H9 (cell line): ENCODE measurements at regions not wholly inside any gene's neighbourhood (a gene's known extent, or its start where the extent isn't known, plus 50 kb on each side); places are given as distances from the start of the nearest gene placed in this dataset.

Experiments
- DNase-seq: peaks from one replicate; pipeline ENCODE4 v3.0.0-alpha.2; 2017
- H2AFZ ChIP-seq: one replicate; pipeline ENCODE4 v1.6.1; 2013; ENCODE audit warnings: mild to moderate bottlenecking, low read length, control low read depth, moderate library complexity
- H2AK5ac ChIP-seq: 2 replicates; pipeline ENCODE4 v1.6.1; 2013; ENCODE audit warnings: low read length, control low read depth, mixed read lengths; ENCODE audit not compliant: insufficient read length
- H2BK120ac ChIP-seq: one replicate; pipeline ENCODE4 v1.6.1; 2013; ENCODE audit warnings: low read depth, mild to moderate bottlenecking, low read length, control low read depth, inconsistent platforms; ENCODE audit not compliant: poor library complexity, severe bottlenecking
- H2BK12ac ChIP-seq: 2 replicates; pipeline ENCODE4 v1.6.1; 2013; ENCODE audit warnings: low read length, control low read depth, mixed read lengths, low read depth; ENCODE audit not compliant: insufficient read length
- H2BK15ac ChIP-seq: 2 replicates; pipeline ENCODE4 v1.6.1; 2013; ENCODE audit warnings: low read depth, low read length, control low read depth
- H2BK20ac ChIP-seq: one replicate; pipeline ENCODE4 v1.6.1; 2013; ENCODE audit warnings: low read depth, mild to moderate bottlenecking, low read length, control low read depth, inconsistent platforms; ENCODE audit not compliant: poor library complexity, severe bottlenecking
- H2BK5ac ChIP-seq: 2 replicates; pipeline ENCODE4 v1.6.1; 2013; ENCODE audit warnings: low read length, control low read depth, mixed read lengths; ENCODE audit not compliant: insufficient read length
- H3K14ac ChIP-seq: 2 replicates; pipeline ENCODE4 v1.6.1; 2013; ENCODE audit warnings: low read length, control low read depth; ENCODE audit not compliant: insufficient read depth
- H3K18ac ChIP-seq: 2 replicates; pipeline ENCODE4 v1.6.1; 2013; ENCODE audit warnings: low read depth, mild to moderate bottlenecking, mixed read lengths, low read length, control low read depth; ENCODE audit not compliant: insufficient read length
- H3K23ac ChIP-seq: 2 replicates; pipeline ENCODE4 v1.6.1; 2013; ENCODE audit warnings: low read length, control low read depth, mixed read lengths, low read depth; ENCODE audit not compliant: insufficient read length
- H3K23me2 ChIP-seq: 2 replicates; pipeline ENCODE4 v1.6.1; 2013; ENCODE audit warnings: low read depth, mild to moderate bottlenecking, mixed read lengths, low read length, control low read depth; ENCODE audit not compliant: insufficient read length, poor library complexity, severe bottlenecking
- H3K27ac ChIP-seq: 2 replicates; pipeline ENCODE4 v1.5.1; 2013; ENCODE audit warnings: low read length, control low read depth, mixed read lengths, low read depth; ENCODE audit not compliant: insufficient read length
- H3K27me3 ChIP-seq: 2 replicates; pipeline ENCODE4 v1.6.1; 2013; ENCODE audit warnings: low read length, control low read depth, inconsistent platforms; ENCODE audit not compliant: insufficient read depth
- H3K4ac ChIP-seq: 2 replicates; pipeline ENCODE4 v1.6.1; 2013; ENCODE audit warnings: low read depth, mild to moderate bottlenecking, control low read depth, inconsistent platforms, low read length, moderate library complexity
- H3K4me1 ChIP-seq: 2 replicates; pipeline ENCODE4 v1.6.1; 2013; ENCODE audit warnings: low read length, control low read depth, inconsistent platforms; ENCODE audit not compliant: insufficient read depth
- H3K4me2 ChIP-seq: 2 replicates; pipeline ENCODE4 v1.6.1; 2013; ENCODE audit warnings: low read length, control low read depth, mixed read lengths; ENCODE audit not compliant: insufficient read length, insufficient read depth
- H3K56ac ChIP-seq: 2 replicates; pipeline ENCODE4 v1.6.1; 2013; ENCODE audit warnings: low read depth, mild to moderate bottlenecking, mixed read lengths, low read length, control low read depth; ENCODE audit not compliant: insufficient read length
- H3K79me1 ChIP-seq: 2 replicates; pipeline ENCODE4 v1.6.1; 2013; ENCODE audit warnings: low read depth, mild to moderate bottlenecking, moderate library complexity, low read length, control low read depth, inconsistent platforms; ENCODE audit not compliant: insufficient read depth, poor library complexity, severe bottlenecking
- H3K79me2 ChIP-seq: 2 replicates; pipeline ENCODE4 v1.6.1; 2013; ENCODE audit warnings: low read length, control low read depth, inconsistent platforms; ENCODE audit not compliant: insufficient read depth
- H3K9ac ChIP-seq: 2 replicates; pipeline ENCODE4 v1.6.1; 2013; ENCODE audit warnings: low read length, control low read depth, mixed read lengths; ENCODE audit not compliant: insufficient read length; ENCODE audit errors: extremely low read depth
- H3K9me3 ChIP-seq: one replicate; pipeline ENCODE4 v1.6.1; 2013; ENCODE audit warnings: low read depth, low read length, inconsistent platforms; ENCODE audit not compliant: control insufficient read depth
- H3T11ph ChIP-seq: one replicate; pipeline ENCODE4 v1.6.1; 2013; ENCODE audit warnings: mild to moderate bottlenecking, low read length, control low read depth, inconsistent platforms
- H4K20me1 ChIP-seq: one replicate; pipeline ENCODE4 v1.6.1; 2013; ENCODE audit not compliant: control insufficient read depth, insufficient read length, insufficient read depth
- H4K5ac ChIP-seq: 2 replicates; pipeline ENCODE4 v1.6.1; 2013; ENCODE audit warnings: low read depth, mild to moderate bottlenecking, mixed read lengths, low read length, control low read depth; ENCODE audit not compliant: insufficient read length
- H4K8ac ChIP-seq: replicated peaks from 2 replicates; pipeline ENCODE4 v1.6.1; 2013; ENCODE audit warnings: low read length, control low read depth, mixed read lengths, low read depth; ENCODE audit not compliant: insufficient read length
- H4K91ac ChIP-seq: 2 replicates; pipeline ENCODE4 v1.6.1; 2013; ENCODE audit warnings: low read depth, mild to moderate bottlenecking, moderate library complexity, mixed read lengths, low read length, control low read depth; ENCODE audit not compliant: insufficient read length
- H3K27ac Mint-ChIP-seq, 3 experiments: 2 replicates in 2 of 3; 3 replicates in 1 of 3; pipeline ENCODE4 v1.8.0; 2020 to 2021; ENCODE audit warnings: mixed read lengths in 3 of 3, mild to moderate bottlenecking in 1 of 3, moderate library complexity in 1 of 3
- H3K27me3 Mint-ChIP-seq: 2 replicates; pipeline ENCODE4 v1.8.0; 2021; ENCODE audit warnings: low read depth, mild to moderate bottlenecking, moderate library complexity, mixed read lengths
- H3K36me3 Mint-ChIP-seq, 3 experiments: 2 replicates in 2 of 3; 3 replicates in 1 of 3; pipeline ENCODE4 v1.8.0; 2020 to 2021; ENCODE audit warnings: low read depth in 3 of 3, mixed read lengths in 3 of 3; ENCODE audit not compliant: insufficient read depth in 1 of 3
- H3K4me1 Mint-ChIP-seq, 2 experiments: 2 replicates each; pipeline ENCODE4 v1.8.0; 2020; ENCODE audit warnings: mixed read lengths in 2 of 2
- H3K4me3 Mint-ChIP-seq, 2 experiments: 2 replicates in 1 of 2; 3 replicates in 1 of 2; pipeline ENCODE4 v1.8.0; 2020 to 2021; ENCODE audit warnings: mild to moderate bottlenecking in 2 of 2, mixed read lengths in 2 of 2, moderate library complexity in 1 of 2
- H3K9me3 Mint-ChIP-seq, 2 experiments: 2 replicates in 1 of 2; 3 replicates in 1 of 2; pipeline ENCODE4 v1.8.0; 2020; ENCODE audit warnings: mild to moderate bottlenecking in 2 of 2, mixed read lengths in 2 of 2, moderate library complexity in 1 of 2
- CTCF ChIP-seq: fragments of 200-600 bp; sonication (generic); conservative IDR thresholded peaks from 3 replicates; pipeline ENCODE4 v1.8.0; 2021; ENCODE audit warnings: antibody characterized with exemption, mild to moderate bottlenecking
- WGBS: extraction: QIAGEN DNeasy Blood & Tissue Kit; methylation state at CpG from one replicate; pipeline ENCODE4 v1.1.7; 2013; ENCODE audit warnings: missing lambda C conversion rate, low lambda C conversion rate, mixed read lengths; ENCODE audit not compliant: insufficient read length; ENCODE audit errors: extremely low coverage; 5-methylcytosine and 5-hydroxymethylcytosine counted together

GRCh38 chr4:138677212-138677611, 338.4 kb upstream of the NOCT start:
- no CpG with 5 or more reads among the region's 4 CpGs for WGBS
- Histone ChIP-seq H2AK5ac (no peak overlapping the region), H3K14ac (no peak overlapping the region), H3K4me2 (no peak overlapping the region), H3K23ac (no peak overlapping the region), H3K4me1 (peaks cover 2% of the 10 kb centered on the region; the same call in 1 of the 2 replicates), H4K5ac (no peak overlapping the region), H3K23me2 (no peaks in the 10 kb centered on the region), H3K9ac (no peak overlapping the region), H3K9me3 (no peaks in the 10 kb centered on the region), H2BK5ac (no peak overlapping the region), H3K4ac (no peak overlapping the region), H4K8ac (no peak overlapping the region), H3K79me2 (no peaks in the 10 kb centered on the region), H3K27me3 (no peaks in the 10 kb centered on the region), H4K91ac (no peak overlapping the region), H3K56ac (no peak overlapping the region), H2BK120ac (no peak overlapping the region), H4K20me1 (no peaks in the 10 kb centered on the region), H2BK20ac (no peak overlapping the region), H3K18ac (no peak overlapping the region), H2BK15ac (no peak overlapping the region), H3T11ph (no peak overlapping the region), H3K27ac (no peak overlapping the region), H3K79me1 (no peaks in the 10 kb centered on the region), H2BK12ac (no peak overlapping the region), H2AFZ (no peak overlapping the region)
- no peak for DNase-seq
- Mint-ChIP-seq H3K9me3 (no peaks in the 10 kb centered on the region; a peak in 1 of 5 replicates), H3K4me1 (peaks cover 19 to 47% of the 10 kb centered on the region in 2 experiments), H3K36me3 (no peaks in the 10 kb centered on the region), H3K27ac (no peak overlapping the region), H3K4me3 (no peak overlapping the region), H3K27me3 (no peaks in the 10 kb centered on the region; the same call in 1 of the 2 replicates)
- TF ChIP-seq CTCF = no peak
